ENCODE measurements at regions not wholly inside any gene's neighbourhood (a gene's known extent, or its start where the extent isn't known, plus 50 kb on each side); places are given as distances from the start of the nearest gene placed in this dataset.
"Not testable (repeated sequence)": the region's sequence is repeated elsewhere in the genome, so short reads cannot be mapped to it uniquely, and the experiment has no call there.

DNA sequence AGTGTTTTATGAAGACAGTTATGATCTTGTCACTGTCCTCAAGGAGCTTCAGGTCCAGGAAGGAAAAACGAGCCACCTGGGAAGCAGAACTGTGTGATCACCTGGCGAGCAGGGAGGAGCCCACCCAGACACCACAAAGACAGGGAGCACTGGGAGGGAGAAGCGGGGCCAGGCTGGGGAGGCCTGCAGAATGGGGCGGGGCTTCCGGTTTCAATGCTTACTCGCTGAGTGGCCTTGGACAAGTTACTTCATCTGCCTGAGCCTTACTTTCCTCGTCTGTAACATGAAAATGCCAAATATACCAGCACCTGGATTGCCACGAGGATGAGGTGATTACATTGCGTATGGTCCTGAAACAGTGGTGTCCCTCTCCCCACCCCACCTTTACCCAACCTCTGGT, 227.5 kb downstream of the ANKRD30B start:
- Mint-ChIP-seq H3K9me3 (ENCODE audit: unreplicated experiment) (peaks cover 38% of the 10 kb centered on the region), H3K27ac (ENCODE audit: unreplicated experiment) (no peak overlapping the region), H3K36me3 (ENCODE audit: unreplicated experiment) (no peaks in the 10 kb centered on the region), H3K4me1 (ENCODE audit: unreplicated experiment) (no peaks in the 10 kb centered on the region), H3K27me3 (ENCODE audit: unreplicated experiment) (no peaks in the 10 kb centered on the region), H3K4me3 (ENCODE audit: unreplicated experiment) (no peak overlapping the region)
- TF ChIP-seq, protein P1, sequence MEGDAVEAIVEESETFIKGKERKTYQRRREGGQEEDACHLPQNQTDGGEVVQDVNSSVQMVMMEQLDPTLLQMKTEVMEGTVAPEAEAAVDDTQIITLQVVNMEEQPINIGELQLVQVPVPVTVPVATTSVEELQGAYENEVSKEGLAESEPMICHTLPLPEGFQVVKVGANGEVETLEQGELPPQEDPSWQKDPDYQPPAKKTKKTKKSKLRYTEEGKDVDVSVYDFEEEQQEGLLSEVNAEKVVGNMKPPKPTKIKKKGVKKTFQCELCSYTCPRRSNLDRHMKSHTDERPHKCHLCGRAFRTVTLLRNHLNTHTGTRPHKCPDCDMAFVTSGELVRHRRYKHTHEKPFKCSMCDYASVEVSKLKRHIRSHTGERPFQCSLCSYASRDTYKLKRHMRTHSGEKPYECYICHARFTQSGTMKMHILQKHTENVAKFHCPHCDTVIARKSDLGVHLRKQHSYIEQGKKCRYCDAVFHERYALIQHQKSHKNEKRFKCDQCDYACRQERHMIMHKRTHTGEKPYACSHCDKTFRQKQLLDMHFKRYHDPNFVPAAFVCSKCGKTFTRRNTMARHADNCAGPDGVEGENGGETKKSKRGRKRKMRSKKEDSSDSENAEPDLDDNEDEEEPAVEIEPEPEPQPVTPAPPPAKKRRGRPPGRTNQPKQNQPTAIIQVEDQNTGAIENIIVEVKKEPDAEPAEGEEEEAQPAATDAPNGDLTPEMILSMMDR (IDR thresholded peaks at IDR 0.05) = no peak
- DNase-seq (ENCODE audit: extremely low spot score, unreplicated experiment) = no peak

DNA sequence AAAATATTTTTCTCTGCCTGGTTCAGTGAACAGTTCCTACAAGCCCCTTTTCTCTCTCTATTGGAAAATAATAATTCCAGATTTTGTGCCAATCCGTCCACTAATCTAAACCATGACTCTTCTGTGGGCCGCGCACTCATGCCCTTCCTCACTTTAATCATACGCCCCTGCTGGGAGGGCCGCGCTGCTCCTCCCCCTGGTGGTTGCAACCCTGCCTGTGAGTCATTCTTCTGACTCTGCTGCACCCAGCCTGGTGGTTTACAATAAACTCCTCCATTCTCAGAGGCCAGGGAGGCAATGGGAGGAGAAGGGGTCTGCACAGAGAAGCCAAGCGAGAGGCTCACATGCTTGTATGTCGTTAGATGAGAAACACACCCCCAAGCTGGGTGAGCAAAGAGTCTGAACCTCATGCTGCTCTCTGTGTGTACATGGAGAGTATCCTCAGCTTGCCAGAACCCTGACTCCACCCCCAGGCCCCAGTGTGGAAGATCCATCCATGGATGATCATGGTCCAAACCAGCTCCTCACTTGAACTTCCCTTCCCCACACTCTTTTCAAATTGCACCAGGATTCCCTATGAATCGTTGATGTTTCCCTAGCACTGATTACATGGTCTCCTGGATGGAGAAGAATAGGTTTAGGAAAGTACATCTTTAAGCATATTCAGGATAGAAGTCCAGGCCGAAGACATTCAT, 228.9 kb downstream of the ANKRD30B start:
- Mint-ChIP-seq H3K4me1 (ENCODE audit: unreplicated experiment) (no peaks in the 10 kb centered on the region), H3K27me3 (ENCODE audit: unreplicated experiment) (no peaks in the 10 kb centered on the region), H3K36me3 (ENCODE audit: unreplicated experiment) (no peaks in the 10 kb centered on the region), H3K27ac (ENCODE audit: unreplicated experiment) (no peak overlapping the region), H3K9me3 (ENCODE audit: unreplicated experiment) (peaks cover 40% of the 10 kb centered on the region), H3K4me3 (ENCODE audit: unreplicated experiment) (no peak overlapping the region)
- no peak for DNase-seq (ENCODE audit: extremely low spot score, unreplicated experiment)
- TF ChIP-seq, protein P1 (IDR thresholded peaks at IDR 0.05) = no peak

DNA sequence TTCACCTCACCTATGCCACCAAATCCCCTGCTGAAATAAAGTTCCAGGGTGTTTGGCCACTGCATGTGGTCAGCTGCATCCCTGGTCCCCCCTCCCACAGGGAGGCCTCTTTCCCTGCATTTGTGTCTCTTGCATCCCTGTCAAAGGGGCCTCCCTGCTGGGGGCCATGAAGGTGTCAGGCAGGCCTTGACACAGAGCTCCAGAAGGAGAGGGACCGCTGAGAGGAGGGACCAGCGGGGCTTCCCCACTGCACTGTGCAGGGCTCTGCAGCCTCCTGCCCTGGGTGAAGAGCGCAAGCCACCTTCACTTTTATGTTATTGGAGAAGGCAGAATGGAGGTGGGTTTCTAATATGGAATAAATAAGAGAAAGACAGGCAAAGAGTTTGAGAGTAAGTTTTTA, 230.2 kb downstream of the ANKRD30B start:
- Mint-ChIP-seq H3K4me3 (ENCODE audit: unreplicated experiment) (no peak overlapping the region), H3K27me3 (ENCODE audit: unreplicated experiment) (no peaks in the 10 kb centered on the region), H3K4me1 (ENCODE audit: unreplicated experiment) (no peaks in the 10 kb centered on the region), H3K36me3 (ENCODE audit: unreplicated experiment) (no peaks in the 10 kb centered on the region), H3K27ac (ENCODE audit: unreplicated experiment) (no peak overlapping the region), H3K9me3 (ENCODE audit: unreplicated experiment) (peaks cover 45% of the 10 kb centered on the region)
- TF ChIP-seq, protein P1 (IDR thresholded peaks at IDR 0.05) = no peak
- no peak for DNase-seq (ENCODE audit: extremely low spot score, unreplicated experiment)

DNA sequence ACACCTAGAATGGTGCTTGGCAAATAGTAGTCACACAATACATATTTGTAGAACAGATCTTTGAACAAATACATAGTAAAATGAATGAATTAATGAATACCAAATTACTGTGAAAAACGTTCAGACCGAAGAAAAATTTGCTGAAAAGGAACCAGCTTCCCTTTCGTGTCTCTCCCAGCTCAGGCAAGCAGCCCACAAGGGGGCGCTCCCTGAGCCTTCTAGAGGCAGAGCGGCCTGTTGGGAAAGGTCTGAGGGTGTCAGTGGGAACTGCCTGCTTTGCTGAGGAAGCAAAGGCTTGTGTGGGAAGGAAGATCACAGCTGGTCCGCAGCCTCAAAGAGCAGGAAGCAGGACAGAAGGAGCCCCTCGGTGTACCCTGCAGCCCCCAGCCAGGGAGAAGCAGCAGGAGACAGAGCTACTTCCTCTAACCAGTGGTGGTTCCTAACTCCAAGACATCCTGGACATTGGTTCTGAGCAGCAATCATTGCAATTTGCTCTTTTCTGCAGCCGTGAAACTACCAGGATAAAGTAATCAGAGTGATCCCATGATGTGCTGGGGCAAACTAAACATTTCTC, 231.1 kb downstream of the ANKRD30B start:
- H3K4me3 Mint-ChIP-seq (ENCODE audit: unreplicated experiment) = no peak overlapping the region
- no peaks in the 10 kb centered on the region for H3K36me3 Mint-ChIP-seq (ENCODE audit: unreplicated experiment)
- H3K27me3 Mint-ChIP-seq (ENCODE audit: unreplicated experiment) = no peaks in the 10 kb centered on the region
- no peak overlapping the region for H3K27ac Mint-ChIP-seq (ENCODE audit: unreplicated experiment)
- peaks cover 45% of the 10 kb centered on the region for H3K9me3 Mint-ChIP-seq (ENCODE audit: unreplicated experiment)
- DNase-seq (ENCODE audit: extremely low spot score, unreplicated experiment) = no peak
- H3K4me1 Mint-ChIP-seq (ENCODE audit: unreplicated experiment) = no peaks in the 10 kb centered on the region
- TF ChIP-seq, protein P1 (IDR thresholded peaks at IDR 0.05) = no peak

DNA sequence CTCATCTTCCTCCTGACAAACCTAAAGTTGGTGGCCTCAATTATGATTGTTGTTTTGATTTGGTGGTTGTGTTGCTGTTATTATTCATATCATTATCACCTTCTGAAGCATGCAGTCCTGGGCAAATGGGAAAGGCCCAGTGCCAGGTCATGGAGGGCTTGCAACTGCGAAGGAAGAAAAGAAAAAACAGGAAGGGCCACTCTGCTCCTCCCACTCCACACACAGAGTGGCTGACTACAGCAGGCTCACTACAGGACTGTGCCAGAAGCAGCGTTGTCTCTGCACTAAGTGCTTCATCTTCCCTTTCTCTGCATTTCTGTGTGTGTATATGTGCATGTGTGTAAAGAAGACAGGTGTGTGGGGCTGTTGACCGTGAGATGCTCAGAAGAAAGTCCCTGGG, 231.9 kb downstream of the ANKRD30B start:
- DNase-seq (ENCODE audit: extremely low spot score, unreplicated experiment) = no peak
- Mint-ChIP-seq H3K36me3 (ENCODE audit: unreplicated experiment) (no peaks in the 10 kb centered on the region), H3K4me1 (ENCODE audit: unreplicated experiment) (no peaks in the 10 kb centered on the region), H3K4me3 (ENCODE audit: unreplicated experiment) (no peak overlapping the region), H3K9me3 (ENCODE audit: unreplicated experiment) (peaks cover 42% of the 10 kb centered on the region), H3K27me3 (ENCODE audit: unreplicated experiment) (no peaks in the 10 kb centered on the region), H3K27ac (ENCODE audit: unreplicated experiment) (no peak overlapping the region)
- TF ChIP-seq, protein P1 (IDR thresholded peaks at IDR 0.05) = no peak

DNA sequence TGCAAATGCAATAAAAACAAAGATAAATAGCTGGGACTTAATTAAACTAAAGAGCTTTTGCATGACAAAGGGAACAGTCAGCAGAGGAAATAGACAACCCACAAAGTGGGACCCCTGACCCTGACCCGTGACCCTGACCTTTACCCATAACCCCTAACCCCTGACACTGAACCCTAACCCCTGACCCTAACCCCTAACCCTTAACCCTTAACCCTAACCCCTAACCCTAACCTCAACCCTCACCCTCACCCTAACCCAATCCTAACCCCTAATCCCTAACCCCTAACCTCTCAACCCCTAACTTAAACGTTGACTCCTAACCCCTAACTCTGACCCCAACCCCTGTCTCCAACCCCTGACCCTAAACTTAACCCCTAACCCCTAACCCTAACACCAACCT, 236.6 kb downstream of the ANKRD30B start:
- not testable (repeated sequence) for DNase-seq (ENCODE audit: extremely low spot score, unreplicated experiment); H3K4me3 Mint-ChIP-seq (ENCODE audit: unreplicated experiment); H3K4me1 Mint-ChIP-seq (ENCODE audit: unreplicated experiment); H3K27ac Mint-ChIP-seq (ENCODE audit: unreplicated experiment); H3K36me3 Mint-ChIP-seq (ENCODE audit: unreplicated experiment); H3K27me3 Mint-ChIP-seq (ENCODE audit: unreplicated experiment)
- peaks cover 38% of the 10 kb centered on the region for H3K9me3 Mint-ChIP-seq (ENCODE audit: unreplicated experiment)

DNA sequence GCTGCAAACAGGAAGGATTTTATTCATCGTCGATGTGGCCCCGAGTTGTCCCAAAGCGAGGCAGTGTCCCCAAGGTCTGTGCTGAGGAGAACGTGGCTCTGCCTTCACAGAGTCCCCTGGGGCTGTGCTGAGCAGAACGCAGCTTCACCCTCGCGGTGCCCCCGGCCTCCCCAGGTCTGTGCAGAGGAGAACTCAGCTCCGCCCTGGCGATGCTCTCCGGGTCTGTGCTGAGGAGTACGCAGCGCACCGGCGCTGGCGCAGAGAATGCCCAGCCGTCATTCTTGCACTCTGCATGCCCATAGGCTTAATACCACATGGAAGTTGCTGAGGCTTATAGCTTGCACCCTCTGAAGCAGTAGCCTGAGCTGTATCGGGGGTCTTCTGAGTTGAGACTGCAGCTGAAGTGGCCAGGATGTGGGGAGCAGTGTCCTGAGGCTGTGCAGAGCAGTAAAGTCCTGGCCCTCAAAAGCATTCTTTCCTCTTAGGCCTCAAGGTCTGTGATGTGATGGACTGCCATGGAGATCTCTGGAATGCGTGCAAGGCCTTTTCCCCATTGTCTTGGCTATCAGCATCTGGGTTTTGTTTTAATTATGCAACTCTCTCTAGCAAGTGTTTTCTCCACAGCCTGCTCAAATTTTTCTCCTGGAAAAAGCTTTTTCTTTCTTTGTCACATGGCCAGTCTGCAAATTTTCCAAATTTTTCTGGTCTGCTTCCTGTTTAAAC, 237.5 kb downstream of the ANKRD30B start:
- not testable (repeated sequence) for H3K36me3 Mint-ChIP-seq (ENCODE audit: unreplicated experiment); H3K4me1 Mint-ChIP-seq (ENCODE audit: unreplicated experiment); H3K4me3 Mint-ChIP-seq (ENCODE audit: unreplicated experiment); H3K27ac Mint-ChIP-seq (ENCODE audit: unreplicated experiment); H3K27me3 Mint-ChIP-seq (ENCODE audit: unreplicated experiment); DNase-seq (ENCODE audit: extremely low spot score, unreplicated experiment)
- peaks cover 34% of the 10 kb centered on the region for H3K9me3 Mint-ChIP-seq (ENCODE audit: unreplicated experiment)
